Fibroblast of skin of scalp (primary cell): ENCODE measurements at regions not wholly inside any gene's neighbourhood (a gene's known extent, or its start where the extent isn't known, plus 50 kb on each side); places are given as distances from the start of the nearest gene placed in this dataset.
A peak's percentile ranks its signal among the peaks of the same experiment; 100 is the strongest.
"Not testable (repeated sequence)": the region's sequence is repeated elsewhere in the genome, so short reads cannot be mapped to it uniquely, and the experiment has no call there.

Source experiments
- DNase-seq: peaks from one replicate; pipeline ENCODE4 v3.0.0-alpha.2; 2013

DNA sequence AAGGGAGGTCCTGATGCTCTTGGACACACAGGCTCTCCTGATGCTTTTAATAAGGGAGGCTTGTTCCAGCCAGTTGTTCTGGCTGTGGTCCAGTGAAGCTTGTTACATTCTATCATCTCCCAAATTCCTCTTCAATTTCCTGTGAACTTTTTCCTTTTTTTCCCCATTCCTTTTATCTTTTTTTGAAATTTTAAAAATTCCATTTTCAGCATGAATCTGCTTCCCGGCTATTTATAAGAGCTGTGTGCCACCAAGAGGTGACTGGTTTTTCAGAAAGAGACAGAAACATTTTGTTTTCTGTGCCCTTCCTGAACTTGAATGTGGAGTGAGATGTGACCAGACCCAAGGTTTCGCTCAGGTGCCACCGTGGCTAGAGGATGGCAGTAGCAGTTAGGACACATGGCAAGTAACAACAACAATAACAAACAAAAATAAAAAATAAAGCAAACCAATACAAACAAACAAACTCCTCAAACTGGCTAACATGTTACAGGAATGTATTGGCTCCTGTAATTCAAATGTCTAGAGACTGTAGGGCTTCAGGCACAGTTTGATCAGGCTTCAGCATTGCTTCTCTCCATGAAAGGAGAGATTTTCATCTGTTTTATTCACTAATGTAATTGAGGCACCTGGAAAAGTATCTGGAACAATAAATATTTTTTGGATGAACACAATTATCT lies 121.1 kb downstream of the BOD1 start:
- peak; percentile 91 for DNase-seq

DNA sequence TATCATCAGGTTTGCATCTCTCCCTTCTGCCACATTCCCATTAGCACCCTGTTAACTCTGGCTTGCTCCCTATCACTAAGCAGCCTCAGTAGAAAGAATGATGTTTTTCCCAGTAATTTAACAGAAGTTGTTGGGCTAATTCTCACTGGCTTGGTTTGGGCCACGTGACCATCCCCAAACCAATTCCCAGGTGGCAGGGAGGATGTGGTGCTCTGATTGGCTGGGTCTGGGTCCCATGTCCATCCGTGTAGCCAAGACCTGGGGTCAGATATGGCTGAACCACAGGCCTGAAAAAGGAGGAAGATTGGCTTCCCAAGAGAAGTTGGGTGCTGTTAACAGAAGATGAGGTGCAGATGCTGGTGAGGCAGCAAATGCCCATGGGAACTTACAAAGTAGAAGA lies 122.0 kb downstream of the BOD1 start:
- DNase-seq: no peak

DNA sequence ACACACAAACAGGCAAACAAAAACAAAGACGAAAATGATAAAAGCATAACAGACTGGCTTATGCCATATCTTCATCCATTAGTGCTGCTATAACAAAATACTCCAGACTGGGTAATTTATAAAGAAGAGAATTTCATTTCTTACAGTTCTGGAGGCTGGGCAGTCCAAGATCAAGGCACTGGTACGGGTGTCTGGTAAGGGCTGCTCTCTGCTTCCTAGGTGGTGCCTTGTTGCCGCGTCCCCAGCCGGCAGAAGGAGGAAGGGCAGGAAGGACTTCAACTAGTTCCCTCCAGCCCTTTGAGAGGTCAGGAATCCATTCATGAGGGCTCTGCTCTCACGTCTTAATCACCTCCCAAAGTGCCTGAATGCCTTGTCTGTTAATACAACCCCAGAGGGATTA lies 122.6 kb downstream of the BOD1 start:
- DNase-seq: no peak

DNA sequence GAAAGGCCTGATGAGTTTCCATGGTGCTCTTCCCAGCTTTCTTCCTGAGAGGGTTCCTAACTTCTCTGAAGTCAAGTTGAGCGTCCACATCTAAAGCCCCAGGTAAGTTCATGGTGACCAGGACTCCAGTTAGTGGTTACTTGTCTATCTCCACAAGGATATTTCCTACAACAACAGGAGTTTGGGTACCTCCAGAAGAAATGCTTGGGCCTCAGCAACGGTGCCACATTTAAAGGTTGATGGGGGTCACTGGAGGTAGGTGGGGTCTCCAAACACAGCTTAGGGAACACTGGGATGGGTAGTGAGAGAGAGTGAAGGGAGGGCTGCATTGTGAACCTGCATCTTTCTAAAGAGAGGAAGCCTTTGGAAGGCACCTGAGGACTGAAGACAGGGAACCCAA lies 123.4 kb downstream of the BOD1 start:
- DNase-seq: no peak

DNA sequence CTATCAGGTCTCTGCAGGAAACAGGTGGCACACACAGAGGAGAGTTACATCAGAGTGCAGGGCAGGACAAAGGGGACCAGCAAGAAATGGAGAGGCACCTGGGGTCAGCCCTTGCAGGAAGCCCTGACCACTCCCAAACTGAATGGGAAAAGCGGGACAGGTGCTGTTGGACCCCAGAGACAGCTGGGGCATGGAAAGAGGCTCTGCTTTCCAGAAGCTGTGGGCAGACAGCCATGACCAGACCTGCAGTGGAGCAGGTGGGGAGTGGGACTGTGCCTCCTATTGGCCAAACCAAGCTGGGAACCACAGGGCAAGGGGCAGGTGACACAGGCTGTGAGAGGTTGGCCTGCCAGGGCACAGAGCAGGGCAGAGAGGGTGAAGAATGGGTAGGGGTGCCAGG lies 125.8 kb downstream of the BOD1 start:
- no peak for DNase-seq

DNA sequence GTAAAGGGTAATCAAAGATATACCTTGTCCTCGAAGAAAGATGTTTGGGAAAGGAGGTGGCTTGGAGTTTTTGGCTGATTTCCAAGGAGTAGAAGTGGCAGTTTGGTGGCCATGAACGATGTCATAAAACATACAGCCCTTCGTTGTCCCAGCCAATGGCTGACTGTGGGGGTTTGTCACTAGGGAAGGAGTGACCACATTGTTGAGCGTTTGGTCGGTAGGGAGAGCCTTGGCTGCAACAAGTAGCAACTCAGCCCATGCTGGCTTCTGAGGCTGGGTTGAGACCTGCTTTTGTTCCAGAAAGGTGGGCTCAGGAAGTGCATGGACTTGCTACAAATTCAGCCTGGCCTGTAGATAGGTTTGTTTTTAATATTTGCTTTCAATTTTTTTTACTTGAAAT lies 128.3 kb downstream of the BOD1 start:
- DNase-seq: no peak

DNA sequence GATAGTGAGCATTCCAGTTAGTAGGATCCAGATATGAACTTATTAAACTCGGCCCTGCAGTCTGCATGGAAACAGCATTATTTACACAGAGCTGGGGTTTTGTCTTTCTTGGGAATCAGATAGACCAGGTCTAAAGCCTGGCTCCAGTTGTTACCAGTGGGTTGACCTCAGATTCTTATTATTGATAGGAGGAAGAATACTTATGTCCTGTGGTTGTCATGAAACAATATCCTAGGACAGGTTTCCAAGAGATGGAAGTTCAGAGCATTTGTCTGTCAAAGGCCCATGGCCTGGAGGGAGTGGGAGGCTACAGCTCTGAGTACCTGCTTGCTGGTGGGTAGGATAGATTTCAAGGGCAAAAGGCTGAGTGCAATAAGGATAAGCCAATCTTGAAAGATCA lies 129.2 kb downstream of the BOD1 start:
- no peak for DNase-seq

DNA sequence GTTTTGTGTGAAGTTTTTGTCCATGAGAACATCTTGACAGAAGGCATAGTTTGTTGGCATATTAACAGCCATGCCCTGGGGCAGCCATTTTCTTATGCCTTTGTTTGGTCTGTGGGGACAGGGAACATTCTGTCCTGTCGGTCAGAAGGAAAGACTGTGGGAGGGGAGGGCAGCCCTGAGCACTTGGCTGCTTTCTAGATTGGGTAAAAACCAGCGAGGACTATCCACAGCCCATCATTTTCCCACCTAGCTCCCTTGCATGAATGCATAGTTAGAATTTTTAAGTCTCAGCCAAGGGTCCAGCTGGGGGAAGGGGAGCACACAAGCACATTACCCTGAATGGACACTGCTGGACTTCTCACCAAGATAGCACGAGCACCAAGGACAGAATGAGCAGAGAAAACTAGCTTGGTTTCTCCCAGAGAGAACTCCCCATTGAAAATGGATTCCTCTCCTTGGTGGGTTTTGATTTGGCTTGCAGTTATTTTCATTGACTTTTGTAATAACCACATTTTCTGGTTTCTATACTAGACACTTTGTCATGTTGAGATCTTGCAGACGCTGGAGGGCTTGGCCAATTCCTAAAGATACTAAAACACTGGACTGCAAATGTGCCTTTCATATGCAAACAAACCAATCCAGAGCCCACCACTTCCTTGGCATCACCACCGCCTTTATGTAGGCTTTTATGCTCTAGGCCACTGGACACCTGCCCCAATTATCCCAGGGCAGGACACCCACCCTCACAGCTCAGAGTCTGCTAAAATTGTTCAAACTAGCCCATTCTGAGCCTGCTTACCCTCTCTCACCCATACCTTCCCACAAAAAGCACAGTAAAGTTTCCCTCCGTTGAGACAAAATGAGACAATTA lies 129.9 kb downstream of the BOD1 start:
- no peak for DNase-seq

DNA sequence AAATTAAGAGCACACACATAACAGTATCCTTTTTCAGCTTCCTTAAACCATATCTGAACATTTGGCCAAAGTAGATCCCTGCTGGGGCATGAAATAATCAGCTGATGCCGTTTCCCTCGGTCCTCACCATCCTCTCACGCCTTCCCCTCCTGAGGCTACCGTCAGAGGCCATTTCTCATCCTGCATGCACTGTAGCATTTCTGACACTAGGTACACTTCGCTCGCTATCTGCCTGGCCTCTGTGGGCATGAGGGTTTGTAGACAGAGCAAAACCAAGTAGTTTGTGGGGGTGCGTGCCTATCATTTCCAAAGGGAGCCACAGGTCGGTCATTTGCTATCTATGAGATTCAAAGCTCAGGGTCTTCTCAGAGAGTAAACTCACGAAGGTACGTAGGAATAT lies 131.9 kb downstream of the BOD1 start:
- no peak for DNase-seq

DNA sequence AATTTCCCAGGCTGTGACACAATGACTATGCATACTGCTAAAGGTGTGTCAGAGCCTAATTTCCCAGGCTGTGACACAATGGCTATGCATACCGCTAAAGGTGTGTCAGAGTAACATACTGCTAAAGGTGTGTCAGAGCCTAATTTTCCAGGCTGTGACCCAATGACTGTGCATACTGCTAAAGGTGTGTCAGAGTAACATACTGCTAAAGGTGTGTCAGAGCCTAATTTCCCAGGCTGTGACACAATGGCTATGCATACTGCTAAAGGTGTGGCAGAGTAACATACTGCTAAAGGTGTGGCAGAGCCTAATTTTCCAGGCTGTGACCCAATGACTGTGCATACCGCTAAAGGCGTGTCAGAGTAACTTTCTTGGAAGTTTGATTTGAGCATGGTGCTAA lies 132.9 kb downstream of the BOD1 start:
- DNase-seq: not testable (repeated sequence)

DNA sequence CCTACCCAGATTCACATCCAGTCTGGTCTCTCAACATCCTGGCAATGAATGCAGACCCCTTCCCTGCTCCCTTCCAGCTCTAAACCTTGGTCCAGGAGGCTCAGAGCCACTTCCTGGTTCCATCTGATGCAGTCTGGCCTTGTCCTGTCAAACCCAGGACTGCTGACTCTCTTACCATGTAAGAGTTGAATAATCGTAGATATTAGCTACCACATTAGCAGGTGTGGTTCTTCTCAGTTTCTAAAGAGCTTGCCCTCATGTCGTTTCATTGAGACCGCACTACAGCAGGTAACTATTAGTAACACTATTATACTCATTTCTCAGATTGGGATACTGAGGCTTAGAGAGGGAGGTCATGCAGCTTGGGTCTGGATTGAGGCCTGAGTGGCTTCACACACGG lies 133.3 kb downstream of the BOD1 start:
- DNase-seq: no peak

DNA sequence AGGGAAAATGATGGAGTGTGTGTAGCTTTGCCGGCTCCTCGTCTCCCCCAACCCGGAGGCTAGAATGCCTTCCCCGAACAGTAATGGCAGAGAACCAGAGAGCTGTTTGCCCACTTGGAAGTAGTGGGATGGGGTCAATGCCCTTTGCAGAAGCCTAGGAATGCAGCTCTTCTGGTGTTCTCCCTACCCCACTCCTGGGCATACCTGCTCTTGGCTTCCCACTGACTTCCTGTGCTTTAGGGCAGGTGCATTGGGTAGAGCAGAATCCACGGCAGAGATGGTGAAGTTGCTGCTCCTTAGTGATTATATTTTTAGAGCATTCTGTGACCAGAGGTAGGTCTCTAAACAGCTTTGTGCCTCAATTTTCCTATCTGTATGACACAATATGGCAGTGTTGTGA lies 134.6 kb downstream of the BOD1 start:
- no peak for DNase-seq

DNA sequence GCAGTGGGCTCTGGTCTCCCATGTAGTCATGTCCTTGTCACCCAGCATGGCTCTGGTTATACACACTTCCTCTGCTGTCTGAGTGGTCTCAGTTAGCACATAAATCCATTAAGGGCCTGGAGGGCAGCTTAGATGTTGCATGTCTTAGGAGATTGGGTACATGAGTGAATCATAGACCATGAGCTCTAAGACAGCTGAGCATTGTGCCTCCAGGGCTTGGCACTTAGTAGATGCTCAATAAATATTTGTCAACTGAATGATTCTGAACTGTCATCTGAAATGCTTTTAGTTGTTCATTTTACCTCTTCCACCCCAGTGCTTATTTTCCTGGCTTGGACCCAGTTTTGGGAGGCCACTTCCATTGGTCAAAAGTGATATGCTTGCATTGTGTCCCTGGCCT lies 135.6 kb downstream of the BOD1 start:
- DNase-seq: no peak

DNA sequence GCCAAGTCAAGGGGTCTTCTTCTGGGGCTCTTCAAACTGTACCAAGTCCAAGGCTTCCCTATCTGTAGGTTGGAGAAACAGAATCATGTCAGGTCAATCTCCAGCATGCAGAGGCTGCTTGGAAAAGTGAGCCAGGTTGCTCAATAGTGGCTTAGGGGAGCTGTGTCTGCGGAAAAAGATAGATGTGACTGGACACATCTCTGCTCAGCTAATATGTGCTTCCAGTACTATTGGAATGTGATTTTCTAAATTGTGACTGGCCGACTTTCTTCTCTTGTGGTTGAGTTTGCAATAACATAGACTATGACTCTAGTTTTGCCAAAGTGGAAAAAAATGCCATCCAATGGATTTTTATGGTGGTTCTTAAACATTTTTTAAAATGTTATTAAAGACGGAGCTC lies 136.7 kb downstream of the BOD1 start:
- DNase-seq: peak; percentile 69

DNA sequence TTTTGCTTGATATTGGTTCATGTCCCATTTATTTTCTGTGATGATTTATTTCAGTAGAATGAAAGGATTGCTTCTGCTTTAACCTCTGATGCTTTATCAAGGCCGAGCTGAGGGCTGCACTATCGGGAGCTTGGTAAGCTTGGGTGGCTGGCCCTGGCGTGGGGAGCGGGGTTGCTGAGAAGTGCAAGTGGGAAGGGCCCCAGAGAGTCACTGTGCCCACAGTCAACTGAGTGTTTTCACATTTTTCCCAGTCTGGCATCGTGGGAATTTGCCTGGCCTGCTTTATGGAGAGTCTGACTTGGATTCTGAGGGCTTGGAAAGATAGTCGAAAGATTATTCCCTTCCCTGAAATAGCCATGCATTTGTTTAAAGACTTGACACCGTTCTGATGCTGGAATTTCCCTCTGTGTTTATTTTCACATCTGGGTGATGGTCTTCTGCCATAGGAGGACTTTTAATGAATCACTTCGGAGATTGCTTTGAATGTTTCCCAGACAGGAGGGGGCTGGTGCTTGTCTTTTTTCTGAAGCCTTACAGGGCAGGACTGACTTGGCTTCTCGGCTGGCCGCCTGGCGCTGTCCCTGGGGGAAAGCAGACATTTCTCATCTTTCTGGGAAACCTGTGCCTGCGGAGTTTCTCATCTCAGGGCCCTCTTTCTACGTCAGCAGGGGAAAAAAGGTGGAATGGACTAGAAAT lies 139.0 kb downstream of the BOD1 start:
- DNase-seq: peak; percentile 91

DNA sequence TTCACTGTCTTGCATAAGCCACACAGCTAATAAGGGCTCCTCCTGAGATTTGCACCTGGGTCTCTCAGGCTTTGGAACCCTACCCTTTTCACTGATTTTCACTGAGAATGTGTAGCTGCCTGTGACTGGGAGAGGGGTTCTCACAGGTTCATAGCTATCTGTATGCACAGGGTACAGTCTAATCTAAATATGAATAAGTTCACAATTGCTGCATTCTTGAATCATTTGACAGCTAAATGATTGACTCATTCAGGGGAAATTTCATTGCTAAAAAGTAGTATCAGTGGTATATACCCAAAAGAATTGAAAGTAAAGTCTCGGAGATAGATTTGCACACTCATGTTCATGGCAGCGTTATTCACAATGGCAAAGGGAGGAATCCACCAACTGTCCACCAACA lies 140.7 kb downstream of the BOD1 start:
- DNase-seq: no peak

DNA sequence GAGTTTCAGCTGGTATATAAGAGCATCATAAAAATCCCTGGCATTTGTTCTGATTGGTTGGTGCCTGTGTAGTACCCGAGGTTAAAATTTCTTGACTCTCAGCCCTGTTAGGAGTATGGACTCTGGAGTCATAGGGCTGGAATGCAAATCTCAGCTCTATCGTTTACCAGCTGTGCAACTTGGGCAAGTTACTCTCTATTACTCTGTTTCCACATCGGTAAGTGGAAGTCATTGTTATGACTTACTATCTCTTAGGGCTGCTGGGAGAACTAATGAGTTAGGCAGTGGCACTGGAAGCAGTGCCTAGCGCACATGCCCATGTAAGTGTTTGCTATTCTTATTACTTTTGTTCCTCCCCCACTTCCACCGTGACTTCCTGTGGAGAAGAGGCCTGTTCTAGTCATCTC lies 141.6 kb downstream of the BOD1 start:
- DNase-seq: peak; percentile 86

DNA sequence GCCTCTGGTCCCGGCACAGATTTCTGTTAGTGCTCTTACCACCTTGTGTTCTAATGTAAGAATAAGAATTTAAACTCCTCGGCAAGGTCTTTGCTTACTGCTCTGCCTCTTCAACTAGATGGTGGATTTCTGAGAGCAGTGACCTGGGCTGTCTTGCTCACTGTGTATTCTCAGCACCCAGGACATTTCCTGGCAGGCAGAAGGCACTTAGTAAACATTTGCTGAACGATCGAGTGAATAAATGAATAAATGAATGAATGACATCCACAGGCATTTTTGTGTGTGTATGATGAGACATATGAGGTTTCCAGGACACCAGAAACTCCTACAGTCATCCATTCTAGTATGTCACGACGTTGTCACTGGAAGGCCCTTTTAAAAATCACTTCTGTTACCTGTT lies 143.2 kb downstream of the BOD1 start:
- DNase-seq: no peak

DNA sequence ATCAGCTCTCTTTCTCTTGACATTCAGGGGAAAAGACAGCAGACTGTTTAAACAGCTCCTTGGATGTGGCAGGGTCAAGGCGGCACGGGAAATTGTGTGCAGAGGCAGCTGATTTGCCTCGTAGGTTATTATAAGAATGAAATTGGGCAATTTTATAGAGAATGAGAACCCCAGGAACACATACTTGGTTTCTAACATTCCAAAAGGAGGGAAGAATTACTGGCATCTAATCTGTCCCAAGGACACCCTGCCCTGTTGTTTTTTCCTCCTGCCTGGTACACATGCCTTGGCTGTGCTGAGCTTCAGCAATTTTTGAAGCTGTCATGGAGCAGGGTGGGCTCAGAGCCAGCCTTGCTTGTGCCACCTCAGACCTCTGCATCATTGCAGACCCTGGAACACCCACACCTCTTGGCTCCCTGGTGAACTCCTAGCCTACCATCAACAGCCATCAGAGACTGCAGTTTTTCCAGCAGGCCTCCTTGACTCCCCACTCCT lies 143.6 kb downstream of the BOD1 start:
- peak; percentile 82 for DNase-seq

DNA sequence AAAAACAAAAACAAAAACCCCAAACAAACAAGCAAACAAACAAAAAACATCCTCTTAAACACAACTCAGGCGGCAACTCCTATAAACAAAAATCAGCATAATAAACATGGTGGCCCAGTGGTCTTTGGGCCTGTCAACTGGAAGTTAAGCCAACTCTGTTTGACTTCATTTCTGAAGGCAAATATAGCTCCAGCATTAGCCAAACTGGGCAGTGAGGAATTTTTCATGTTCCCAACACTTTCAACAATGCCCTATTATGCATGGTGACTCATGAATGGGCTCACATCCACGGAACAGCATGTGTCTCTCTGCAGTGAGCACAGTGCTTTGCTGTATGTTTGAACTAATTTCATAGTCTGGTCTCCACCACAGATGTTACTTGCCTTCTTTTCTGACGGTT lies 143.9 kb upstream of the STC2 start:
- DNase-seq: peak; percentile 98

DNA sequence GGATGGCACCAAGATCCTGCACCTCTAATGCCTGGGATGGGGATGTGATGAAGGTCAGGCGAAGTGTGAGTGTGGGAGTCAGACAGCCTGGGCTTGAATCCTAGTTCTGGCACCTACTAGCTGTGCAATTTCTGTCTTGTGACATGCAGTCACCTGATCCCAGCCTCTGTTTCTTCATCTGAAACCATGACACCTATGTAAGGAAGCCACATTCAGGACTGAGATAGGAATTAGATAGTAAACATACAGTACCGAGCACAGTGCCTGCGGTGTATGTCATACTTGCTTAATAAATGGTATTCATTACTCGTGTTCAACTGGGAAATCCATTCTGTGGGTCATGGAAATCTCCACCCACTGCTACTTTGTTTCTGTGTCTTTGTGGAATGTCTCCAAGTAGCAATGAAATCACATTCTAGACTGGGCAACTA lies 140.6 kb upstream of the STC2 start:
- peak; percentile 53 for DNase-seq

DNA sequence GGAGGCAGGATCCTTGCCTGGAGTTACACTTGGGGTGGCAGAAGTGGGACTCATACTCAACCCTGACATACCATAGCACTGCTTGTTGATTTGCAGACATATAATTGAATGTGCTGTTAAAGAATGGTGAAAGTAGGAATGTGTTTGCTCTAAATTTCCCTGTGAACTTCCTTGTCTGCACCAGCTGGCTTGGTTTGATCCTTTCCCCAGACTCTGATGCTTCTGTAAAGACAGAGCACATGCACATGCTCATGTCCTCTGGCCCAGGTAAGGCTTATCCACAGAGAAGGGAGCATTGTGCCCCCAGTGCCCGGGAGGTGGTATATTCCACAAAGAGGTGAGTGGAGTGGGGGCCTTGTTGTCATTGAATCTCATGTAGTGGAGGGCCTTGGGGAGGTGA lies 138.0 kb upstream of the STC2 start:
- no peak for DNase-seq

DNA sequence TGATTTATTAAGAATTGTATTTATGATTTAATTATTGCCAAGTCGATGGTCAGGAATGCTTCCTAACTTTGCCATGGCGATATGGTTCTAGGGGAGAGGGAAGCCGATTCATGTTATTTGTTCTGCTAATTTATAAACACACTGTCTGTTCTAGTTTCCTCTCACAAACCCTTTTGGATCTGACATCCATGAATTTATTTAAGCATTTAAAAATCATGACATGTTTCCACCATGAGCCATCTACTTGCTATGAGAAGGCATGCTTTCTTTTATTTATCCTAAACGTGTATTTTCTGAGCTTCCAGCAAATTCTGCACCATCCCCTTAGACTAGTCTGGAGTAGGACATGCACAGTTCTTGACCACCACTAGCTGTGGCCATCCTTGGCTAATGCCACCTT lies 136.6 kb upstream of the STC2 start:
- no peak for DNase-seq

DNA sequence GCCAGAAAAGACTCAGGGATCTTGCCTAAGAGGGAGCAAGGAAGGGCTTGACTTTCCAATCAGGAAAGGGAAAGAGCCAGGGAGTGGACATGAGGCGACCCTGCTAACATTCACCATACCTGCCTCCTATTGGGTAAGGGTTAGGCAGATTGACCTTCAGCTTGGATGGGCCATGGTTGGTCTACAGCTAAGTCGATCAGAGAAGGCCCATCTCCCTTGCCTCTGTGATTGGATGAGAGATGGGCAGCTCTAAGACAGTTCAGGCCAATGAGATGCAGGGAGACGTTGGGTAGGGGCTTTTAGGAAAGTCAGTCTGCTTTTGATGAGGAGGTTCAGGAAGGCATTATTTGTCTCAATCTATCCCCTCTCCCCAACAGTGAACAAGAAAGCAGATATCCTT lies 135.0 kb upstream of the STC2 start:
- DNase-seq: no peak
